SU-DHL-6 (cell line): ENCODE measurements at regions not wholly inside any gene's neighbourhood (a gene's known extent, or its start where the extent isn't known, plus 50 kb on each side); places are given as distances from the start of the nearest gene placed in this dataset.

Source experiments
- H2AFZ ChIP-seq: fragments of 200-600 bp; sonication (generic); 2 replicates; pipeline ENCODE4 v1.6.1; 2014; ENCODE audit warnings: low read depth, mild to moderate bottlenecking, moderate library complexity, mixed read lengths, antibody characterized with exemption, low read length; ENCODE audit not compliant: severe bottlenecking
- H3F3A ChIP-seq: fragments of 200-600 bp; shearing (Covaris generic); 2 replicates; pipeline ENCODE4 v1.6.0; 2016; ENCODE audit warnings: antibody characterized with exemption, mild to moderate bottlenecking; ENCODE audit not compliant: insufficient read depth
- H3K27ac ChIP-seq: fragments of 200-600 bp; sonication (generic); 2 replicates; pipeline ENCODE4 v1.5.1; 2016; ENCODE audit warnings: low read depth, mild to moderate bottlenecking, low read length, moderate library complexity, mixed read lengths
- H3K27me3 ChIP-seq: fragments of 200-600 bp; sonication (generic), shearing (Covaris generic); 2 replicates; pipeline ENCODE4 v1.6.0; 2014; ENCODE audit warnings: mild to moderate bottlenecking, low read length
- H3K36me3 ChIP-seq: fragments of 200-600 bp; sonication (generic); 2 replicates; pipeline ENCODE4 v1.6.1; 2014; ENCODE audit warnings: mild to moderate bottlenecking, low read length, mixed read lengths
- H3K4me2 ChIP-seq: fragments of 300-600, 200-600 bp; shearing (Covaris generic), sonication (generic); 2 replicates; pipeline ENCODE4 v1.6.0; 2014; ENCODE audit warnings: low read length, low read depth, mild to moderate bottlenecking; ENCODE audit not compliant: poor library complexity, severe bottlenecking
- H3K4me3 ChIP-seq: fragments of 200-600 bp; sonication (generic); 2 replicates; pipeline ENCODE4 v1.5.1; 2014; ENCODE audit warnings: antibody characterized with exemption, low read length, mild to moderate bottlenecking, mixed read lengths; ENCODE audit not compliant: insufficient read depth, poor library complexity, severe bottlenecking
- H3K79me2 ChIP-seq: fragments of 200-600 bp; sonication (generic); 2 replicates; pipeline ENCODE4 v1.6.1; 2014; ENCODE audit warnings: mild to moderate bottlenecking, low read length, moderate library complexity; ENCODE audit not compliant: insufficient read depth
- H3K9ac ChIP-seq: fragments of 200-600 bp; sonication (generic); 2 replicates; pipeline ENCODE4 v1.7.0; 2014; ENCODE audit warnings: mild to moderate bottlenecking, low read length
- H3K9me2 ChIP-seq: fragments of 200-600 bp; sonication (generic); replicated peaks from 2 replicates; pipeline ENCODE4 v1.6.1; 2014; ENCODE audit warnings: low read length; ENCODE audit not compliant: insufficient read depth
- H3K9me3 ChIP-seq: fragments of 200-600 bp; sonication (generic); 2 replicates; pipeline ENCODE4 v1.6.1; 2014; ENCODE audit warnings: low read length, mixed read lengths; ENCODE audit not compliant: insufficient read depth
- H4K20me1 ChIP-seq: fragments of 200-600 bp; sonication (generic); 2 replicates; pipeline ENCODE4 v1.6.1; 2014; ENCODE audit warnings: low read depth, mild to moderate bottlenecking, antibody characterized with exemption, low read length, moderate library complexity, mixed read lengths
- EZH2phosphoT487 ChIP-seq: fragments of 200-600 bp; sonication (generic), shearing (Covaris generic); conservative IDR thresholded peaks from 2 replicates; pipeline ENCODE4 v1.6.1; 2018; ENCODE audit warnings: mild to moderate bottlenecking, antibody characterized with exemption, low read length, moderate library complexity, mixed read lengths
- TF ChIP-seq, protein P1 (sequence below): fragments of 200-600 bp; sonication (generic); IDR thresholded peaks from one replicate; pipeline ENCODE4 v1.5.1; 2017; ENCODE audit warnings: antibody characterized with exemption, mild to moderate bottlenecking, low read length, moderate library complexity; ENCODE audit not compliant: insufficient read depth, poor library complexity, severe bottlenecking

DNA sequence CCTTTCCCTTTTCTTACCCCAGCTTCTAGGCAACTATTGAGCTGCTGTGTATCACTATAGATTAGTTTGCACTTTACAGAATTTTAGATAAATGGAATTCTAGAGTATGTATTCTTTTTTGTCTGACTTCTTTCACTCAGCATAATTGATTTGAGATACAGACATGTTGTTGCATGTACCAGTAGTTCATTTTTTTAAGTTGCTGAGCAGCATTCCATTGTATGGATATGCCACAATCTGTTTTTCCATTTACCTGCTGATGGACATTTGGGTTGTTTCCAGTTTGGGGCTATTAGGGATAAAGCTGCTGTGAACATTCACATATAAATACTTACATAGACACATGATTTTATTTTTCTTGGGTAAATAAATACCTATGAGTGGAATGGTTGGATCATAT lies 135.7 kb downstream of the IGF1 start:
- H3K4me3 ChIP-seq, result no peak overlapping the region
- no peak overlapping the region for H2AFZ ChIP-seq
- H3K27ac ChIP-seq, result no peak overlapping the region
- no peaks in the 10 kb centered on the region for H3K36me3 ChIP-seq
- no peaks in the 10 kb centered on the region for H3K27me3 ChIP-seq
- no peaks in the 10 kb centered on the region for H3K79me2 ChIP-seq
- H3K9ac ChIP-seq, result no peak overlapping the region
- no peaks in the 10 kb centered on the region for H3K9me3 ChIP-seq
- TF ChIP-seq, protein P1, sequence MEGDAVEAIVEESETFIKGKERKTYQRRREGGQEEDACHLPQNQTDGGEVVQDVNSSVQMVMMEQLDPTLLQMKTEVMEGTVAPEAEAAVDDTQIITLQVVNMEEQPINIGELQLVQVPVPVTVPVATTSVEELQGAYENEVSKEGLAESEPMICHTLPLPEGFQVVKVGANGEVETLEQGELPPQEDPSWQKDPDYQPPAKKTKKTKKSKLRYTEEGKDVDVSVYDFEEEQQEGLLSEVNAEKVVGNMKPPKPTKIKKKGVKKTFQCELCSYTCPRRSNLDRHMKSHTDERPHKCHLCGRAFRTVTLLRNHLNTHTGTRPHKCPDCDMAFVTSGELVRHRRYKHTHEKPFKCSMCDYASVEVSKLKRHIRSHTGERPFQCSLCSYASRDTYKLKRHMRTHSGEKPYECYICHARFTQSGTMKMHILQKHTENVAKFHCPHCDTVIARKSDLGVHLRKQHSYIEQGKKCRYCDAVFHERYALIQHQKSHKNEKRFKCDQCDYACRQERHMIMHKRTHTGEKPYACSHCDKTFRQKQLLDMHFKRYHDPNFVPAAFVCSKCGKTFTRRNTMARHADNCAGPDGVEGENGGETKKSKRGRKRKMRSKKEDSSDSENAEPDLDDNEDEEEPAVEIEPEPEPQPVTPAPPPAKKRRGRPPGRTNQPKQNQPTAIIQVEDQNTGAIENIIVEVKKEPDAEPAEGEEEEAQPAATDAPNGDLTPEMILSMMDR, result no peak
- no peak for TF ChIP-seq EZH2phosphoT487
- no peak overlapping the region for H3K4me2 ChIP-seq
- H3F3A ChIP-seq, result no peaks in the 10 kb centered on the region
- no peaks in the 10 kb centered on the region for H4K20me1 ChIP-seq
- no peaks in the 10 kb centered on the region for H3K9me2 ChIP-seq

- no peak overlapping the region for H3K9ac ChIP-seq
- H3F3A ChIP-seq, result no peaks in the 10 kb centered on the region
- H3K4me3 ChIP-seq, result no peak overlapping the region
- H3K9me3 ChIP-seq, result no peaks in the 10 kb centered on the region
- no peak overlapping the region for H2AFZ ChIP-seq
- TF ChIP-seq, protein P1, result no peak
- TF ChIP-seq EZH2phosphoT487, result no peak
- no peaks in the 10 kb centered on the region for H4K20me1 ChIP-seq
- no peaks in the 10 kb centered on the region for H3K36me3 ChIP-seq
- no peak overlapping the region for H3K27ac ChIP-seq
- no peaks in the 10 kb centered on the region for H3K79me2 ChIP-seq
- H3K27me3 ChIP-seq, result no peaks in the 10 kb centered on the region
- no peaks in the 10 kb centered on the region for H3K9me2 ChIP-seq
- H3K4me2 ChIP-seq, result no peak overlapping the region
Observed at GRCh38 chr12:102343361-102344121, 136.8 kb downstream of the IGF1 start.

GRCh38 chr12:102342281-102343006 lies 137.9 kb downstream of the IGF1 start:
- Histone ChIP-seq H3K9me3 (no peaks in the 10 kb centered on the region), H3F3A (no peaks in the 10 kb centered on the region), H4K20me1 (no peaks in the 10 kb centered on the region), H3K4me2 (no peak overlapping the region), H3K9ac (no peak overlapping the region), H3K79me2 (no peaks in the 10 kb centered on the region), H3K4me3 (no peak overlapping the region), H3K27me3 (no peaks in the 10 kb centered on the region), H3K36me3 (no peaks in the 10 kb centered on the region), H3K27ac (no peak overlapping the region), H3K9me2 (no peaks in the 10 kb centered on the region), H2AFZ (no peak overlapping the region)
- TF ChIP-seq EZH2phosphoT487, result no peak
- TF ChIP-seq, protein P1, result no peak
